HepG2 (cell line): ENCODE measurements at regions not wholly inside any gene's neighbourhood (a gene's known extent, or its start where the extent isn't known, plus 50 kb on each side); places are given as distances from the start of the nearest gene placed in this dataset.

Experiments
- ATAC-seq: fragments of 200-7000 bp; cut with Tn5 transposase; 3 replicates; pipeline ENCODE4 v1.9.1; 2020; ENCODE audit warnings: mild to moderate bottlenecking, moderate library complexity
- BruUV-seq: library from RNA; stranded (reverse); fragments of 400-500 nt; replicated peaks from 2 replicates; lab custom pipeline; 2021; lab: Mats Ljungman, UMichigan
- CTCF ChIA-PET: fragments of 300-600 bp; formaldehyde crosslinking; extraction: SDS; loops from one replicate; lab custom pipeline; 2021; ENCODE audit warnings: low total read pairs, inconsistent platforms, low intra/inter-chr PET ratio; lab: Yijun Ruan, JAX
- POLR2A ChIA-PET: fragments of 350-600 bp; sonication (Branson Sonifier 250); formaldehyde crosslinking; loops from one replicate; lab custom pipeline; 2020; ENCODE audit warnings: antibody characterized with exemption, inconsistent platforms; lab: Yijun Ruan, JAX
- DNase-seq: peaks from one replicate; pipeline ENCODE4 v3.0.0-alpha.2; 2015; ENCODE audit warnings: low spot score
- FAIRE-seq: peaks from 3 replicates; lab custom pipeline; 2011; peaks lifted over from hg19 to GRCh38; lab: Jason Lieb, UNC
- H2AFZ ChIP-seq: one replicate; pipeline ENCODE4 v1.6.1; 2011; ENCODE audit warnings: low read length, inconsistent platforms
- H3K27ac ChIP-seq: fragments of 300-600 bp; 3 replicates; pipeline ENCODE4 v1.8.0; 2011; ENCODE audit warnings: mixed run types, mild to moderate bottlenecking, mixed read lengths, low read length, inconsistent platforms; ENCODE audit not compliant: insufficient read depth; ENCODE audit errors: extremely low read length
- H3K27me3 ChIP-seq, 2 experiments: fragments of 200-600 bp in 1 of 2; 2 replicates in 1 of 2; 3 replicates in 1 of 2; pipeline versions ENCODE4 v1.6.0 to v1.8.0; 2011; ENCODE audit warnings: low read length in 2 of 2, mild to moderate bottlenecking in 2 of 2, moderate library complexity in 2 of 2, inconsistent platforms in 1 of 2; ENCODE audit not compliant: insufficient read depth in 2 of 2, control insufficient read depth in 1 of 2
- H3K36me3 ChIP-seq, 2 experiments: fragments of 200-600 bp in 1 of 2; replicated peaks in 1 of 2; 2 replicates in 1 of 2; 3 replicates in 1 of 2; pipeline versions ENCODE4 v1.5.1 to v1.8.0; 2011; ENCODE audit warnings: low read length in 2 of 2, inconsistent platforms in 1 of 2; ENCODE audit not compliant: insufficient read depth in 2 of 2, control insufficient read depth in 1 of 2
- H3K4me1 ChIP-seq: 2 replicates; pipeline ENCODE4 v1.5.1; 2012; ENCODE audit warnings: low read length, inconsistent platforms; ENCODE audit not compliant: insufficient read depth
- H3K4me2 ChIP-seq: 2 replicates; pipeline ENCODE4 v1.6.0; 2011; ENCODE audit warnings: low read depth, low read length, inconsistent platforms
- H3K4me3 ChIP-seq, 3 experiments: fragments of 200-600 bp in 1 of 3; sonication (generic), shearing (Covaris generic) in 1 of 3; replicated peaks in 1 of 3; 2 replicates each; pipeline ENCODE4 v1.5.1; 2011 to 2016; ENCODE audit warnings: low read length in 3 of 3, inconsistent platforms in 2 of 3, low read depth in 2 of 3, mild to moderate bottlenecking in 2 of 3, control low read depth in 1 of 3, mixed read lengths in 1 of 3; ENCODE audit not compliant: insufficient read depth in 1 of 3
- H3K79me2 ChIP-seq: one replicate; pipeline ENCODE4 v1.6.1; 2011; ENCODE audit warnings: low read length, inconsistent platforms; ENCODE audit not compliant: insufficient read depth
- H3K9ac ChIP-seq: 2 replicates; pipeline ENCODE4 v1.6.0; 2011; ENCODE audit warnings: mild to moderate bottlenecking, low read depth, low read length, inconsistent platforms; ENCODE audit not compliant: insufficient read depth
- H3K9me3 ChIP-seq: 2 replicates; pipeline ENCODE4 v1.5.1; 2012; ENCODE audit warnings: mild to moderate bottlenecking, low read length
- H4K20me1 ChIP-seq: 2 replicates; pipeline ENCODE4 v1.6.0; 2011; ENCODE audit warnings: inconsistent platforms, mild to moderate bottlenecking, low read length, moderate library complexity; ENCODE audit not compliant: insufficient read depth
- E2F2 ChIP-seq: sonication (generic); formaldehyde crosslinking; IDR thresholded peaks from 2 replicates; pipeline ENCODE4 v1.4.0; 2020; ENCODE audit warnings: missing genetic modification reagents, borderline replicate concordance
- TMF1 ChIP-seq: sonication (generic); formaldehyde crosslinking; IDR thresholded peaks from 2 replicates; pipeline ENCODE4 v1.8.1; 2022; ENCODE audit warnings: low read depth, missing genetic modification reagents
- ZNF460 ChIP-seq: sonication (generic); formaldehyde crosslinking; IDR thresholded peaks from 2 replicates; pipeline ENCODE4 v1.5.1; 2020; ENCODE audit warnings: missing genetic modification reagents, mild to moderate bottlenecking, borderline replicate concordance
- ZSCAN21 ChIP-seq: sonication (generic); formaldehyde crosslinking; IDR thresholded peaks from 2 replicates; pipeline ENCODE4 v1.8.0; 2022; ENCODE audit warnings: mild to moderate bottlenecking, missing genetic modification reagents, moderate library complexity, borderline replicate concordance
- WGBS: methylation state at CpG from one replicate; pipeline ENCODE4 v1.1.6; 2017; ENCODE audit warnings: low lambda C conversion rate; 5-methylcytosine and 5-hydroxymethylcytosine counted together
- in situ Hi-C: cut with HindIII; loops from 2 replicates; pipeline ENCODE4 v1.10.0; 2017; ENCODE audit warnings: low pct_unique_long_range_greater_than_20kb; ENCODE audit not compliant: extremely low pct_ligation_motif_present
- intact Hi-C: fragments of 100-400 bp; cut with micrococcal nuclease; formaldehyde crosslinking; loops from one replicate; pipeline ENCODE4 v1.10.0; 2022; ENCODE audit not compliant: unreplicated experiment
- TF ChIP-seq, protein P1 (sequence below): sonication (generic); formaldehyde crosslinking; IDR thresholded peaks from 2 replicates; pipeline ENCODE4 v1.4.0; 2020; ENCODE audit warnings: mild to moderate bottlenecking, missing genetic modification reagents

DNA sequence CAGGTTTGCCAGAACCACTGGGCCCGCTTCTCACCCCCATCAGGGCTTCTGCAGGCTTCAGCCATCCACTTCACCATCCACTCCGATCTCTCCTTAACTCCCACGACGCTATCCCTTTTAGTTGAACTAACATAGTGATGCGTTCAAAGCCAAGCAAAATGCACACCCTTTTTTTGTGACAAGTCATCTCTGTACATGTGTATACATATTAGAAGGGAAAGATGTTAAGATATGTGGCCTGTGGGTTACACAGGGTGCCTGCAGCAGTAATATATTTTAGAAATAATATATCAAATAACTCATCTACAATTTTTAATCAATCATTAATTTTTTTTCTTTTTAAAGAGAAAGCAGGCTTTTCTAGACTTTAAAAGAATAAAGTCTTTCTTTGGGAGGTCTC, 114.6 kb downstream of the NBPF12 start:
- FAIRE-seq (no peak), DNase-seq (no peak), ATAC-seq (no peak)
- TF ChIP-seq ZSCAN21 (no peak), E2F2 (CRISPR knock-in tag) (no peak), ZNF460 (CRISPR knock-in tag) (no peak), TMF1 (CRISPR knock-in tag) (no peak)
- TF ChIP-seq, protein P1, sequence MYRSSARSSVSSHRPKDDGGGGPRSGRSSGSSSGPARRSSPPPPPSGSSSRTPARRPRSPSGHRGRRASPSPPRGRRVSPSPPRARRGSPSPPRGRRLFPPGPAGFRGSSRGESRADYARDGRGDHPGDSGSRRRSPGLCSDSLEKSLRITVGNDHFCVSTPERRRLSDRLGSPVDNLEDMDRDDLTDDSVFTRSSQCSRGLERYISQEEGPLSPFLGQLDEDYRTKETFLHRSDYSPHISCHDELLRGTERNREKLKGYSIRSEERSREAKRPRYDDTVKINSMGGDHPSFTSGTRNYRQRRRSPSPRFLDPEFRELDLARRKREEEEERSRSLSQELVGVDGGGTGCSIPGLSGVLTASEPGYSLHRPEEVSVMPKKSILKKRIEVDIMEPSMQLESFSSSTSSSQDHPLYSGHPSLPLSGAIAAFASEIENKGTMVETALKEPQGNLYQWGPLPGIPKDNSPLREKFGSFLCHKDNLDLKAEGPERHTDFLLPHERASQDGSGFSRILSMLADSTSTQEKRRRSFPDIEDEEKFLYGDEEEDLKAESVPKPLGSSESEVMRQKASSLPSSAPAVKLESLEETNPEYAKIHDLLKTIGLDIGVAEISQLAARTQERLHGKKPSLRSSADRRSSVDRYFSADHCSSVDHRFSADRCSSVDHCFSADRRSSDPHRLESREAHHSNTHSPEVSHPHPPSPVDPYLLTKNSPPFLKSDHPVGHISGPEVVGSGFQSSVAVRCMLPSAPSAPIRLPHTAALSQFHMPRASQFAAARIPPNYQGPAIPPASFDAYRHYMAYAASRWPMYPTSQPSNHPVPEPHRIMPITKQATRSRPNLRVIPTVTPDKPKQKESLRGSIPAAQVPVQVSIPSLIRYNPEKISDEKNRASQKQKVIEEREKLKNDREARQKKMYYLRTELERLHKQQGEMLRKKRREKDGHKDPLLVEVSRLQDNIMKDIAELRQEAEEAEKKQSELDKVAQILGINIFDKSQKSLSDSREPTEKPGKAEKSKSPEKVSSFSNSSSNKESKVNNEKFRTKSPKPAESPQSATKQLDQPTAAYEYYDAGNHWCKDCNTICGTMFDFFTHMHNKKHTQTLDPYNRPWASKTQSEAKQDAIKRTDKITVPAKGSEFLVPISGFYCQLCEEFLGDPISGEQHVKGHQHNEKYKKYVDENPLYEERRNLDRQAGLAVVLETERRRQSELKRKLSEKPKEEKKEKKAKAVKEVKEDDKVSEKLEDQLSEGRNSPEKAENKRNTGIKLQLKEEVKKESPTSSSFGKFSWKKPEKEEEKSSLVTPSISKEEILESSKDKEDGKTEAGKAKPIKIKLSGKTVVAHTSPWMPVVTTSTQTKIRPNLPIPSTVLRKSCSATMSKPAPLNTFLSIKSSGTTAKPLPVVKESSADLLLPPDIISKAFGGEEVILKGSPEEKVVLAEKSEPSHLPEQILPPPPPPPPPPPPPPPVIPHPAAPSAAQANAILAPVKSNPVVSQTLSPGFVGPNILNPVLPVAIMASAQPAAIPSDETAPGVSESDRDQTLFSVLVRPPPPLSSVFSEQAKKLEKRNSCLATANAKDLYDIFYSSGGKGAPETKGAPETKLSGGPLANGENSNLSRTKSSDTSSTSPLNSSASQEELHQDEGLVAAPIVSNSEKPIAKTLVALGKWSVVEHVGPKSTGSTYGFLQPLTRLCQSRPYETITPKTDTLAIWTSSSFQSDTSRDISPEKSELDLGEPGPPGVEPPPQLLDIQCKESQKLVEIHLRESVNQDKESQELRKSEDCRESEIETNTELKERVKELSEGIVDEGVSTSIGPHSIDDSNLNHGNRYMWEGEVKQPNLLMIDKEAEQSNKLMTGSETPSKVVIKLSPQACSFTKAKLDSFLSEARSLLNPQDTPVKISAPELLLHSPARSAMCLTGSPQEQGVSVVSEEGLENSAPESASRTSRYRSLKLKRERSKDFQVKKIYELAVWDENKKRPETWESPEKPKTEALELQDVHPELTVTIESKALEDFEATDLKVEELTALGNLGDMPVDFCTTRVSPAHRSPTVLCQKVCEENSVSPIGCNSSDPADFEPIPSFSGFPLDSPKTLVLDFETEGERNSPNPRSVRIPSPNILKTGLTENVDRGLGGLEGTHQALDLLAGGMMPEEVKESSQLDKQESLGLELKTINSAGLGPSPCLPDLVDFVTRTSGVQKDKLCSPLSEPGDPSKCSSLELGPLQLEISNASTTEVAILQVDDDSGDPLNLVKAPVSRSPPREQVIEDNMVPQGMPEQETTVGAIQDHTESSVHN (CRISPR knock-in tag): no peak
- Histone ChIP-seq H3K27me3 (peaks cover 0 to 3% of the 10 kb centered on the region in 2 experiments; a peak in 1 of 5 replicates), H3K4me2 (no peak overlapping the region), H4K20me1 (no peaks in the 10 kb centered on the region), H3K27ac (no peak overlapping the region), H3K36me3 (no peaks in the 10 kb centered on the region), H3K4me1 (no peaks in the 10 kb centered on the region), H3K79me2 (no peaks in the 10 kb centered on the region), H2AFZ (no peak overlapping the region), H3K4me3 (no peak overlapping the region), H3K9me3 (no peaks in the 10 kb centered on the region), H3K9ac (no peak overlapping the region)
- 59% methylated on average over 5 of the region's 5 CpGs for WGBS
- POLR2A ChIA-PET: no interaction called here
- no TSS peak for BruUV-seq
- intact Hi-C loops: no loop called here
- CTCF ChIA-PET: no interaction called here
- in situ Hi-C loops: no loop called here
